GM23338 (cell line): ENCODE measurements at regions not wholly inside any gene's neighbourhood (a gene's known extent, or its start where the extent isn't known, plus 50 kb on each side); places are given as distances from the start of the nearest gene placed in this dataset.

Experiments used
- ATAC-seq: fragments of 200-7000 bp; cut with Tn5 transposase; 3 replicates; pipeline ENCODE4 v1.9.1; 2020
- DNase-seq: peaks from one replicate; pipeline ENCODE4 v3.0.0-alpha.2; 2015; ENCODE audit warnings: low spot score
- H2AFZ ChIP-seq: fragments of 200-600 bp; sonication (generic); 2 replicates; pipeline ENCODE4 v1.8.0; 2016; ENCODE audit warnings: antibody characterized with exemption, mild to moderate bottlenecking, moderate library complexity
- H3F3A ChIP-seq: fragments of 200-600 bp; sonication (generic); replicated peaks from 2 replicates; pipeline ENCODE4 v1.8.0; 2017; ENCODE audit warnings: antibody characterized with exemption, mixed run types, low read depth
- H3K27ac ChIP-seq: fragments of 200-600 bp; sonication (generic); 2 replicates; pipeline ENCODE4 v1.6.1; 2016; ENCODE audit warnings: low read depth
- H3K27me3 ChIP-seq: fragments of 200-600 bp; sonication (generic); 2 replicates; pipeline ENCODE4 v1.8.0; 2016; ENCODE audit warnings: mild to moderate bottlenecking, mixed run types, moderate library complexity; ENCODE audit not compliant: insufficient read depth
- H3K36me3 ChIP-seq: fragments of 200-600 bp; sonication (generic); 2 replicates; pipeline ENCODE4 v1.8.0; 2016; ENCODE audit warnings: mild to moderate bottlenecking; ENCODE audit not compliant: insufficient read depth
- H3K4me1 ChIP-seq: fragments of 200-600 bp; sonication (generic); 2 replicates; pipeline ENCODE4 v1.8.0; 2016; ENCODE audit warnings: mild to moderate bottlenecking, moderate library complexity; ENCODE audit not compliant: insufficient read depth
- H3K4me2 ChIP-seq: fragments of 200-600 bp; sonication (generic); 2 replicates; pipeline ENCODE4 v1.7.1; 2017; ENCODE audit warnings: mixed run types
- H3K4me3 ChIP-seq: fragments of 200-600 bp; sonication (generic); 2 replicates; pipeline ENCODE4 v1.6.1; 2016; ENCODE audit warnings: mixed run types
- H3K79me2 ChIP-seq: fragments of 200-600 bp; sonication (generic); replicated peaks from 2 replicates; pipeline ENCODE4 v1.8.0; 2017; ENCODE audit warnings: mild to moderate bottlenecking; ENCODE audit not compliant: insufficient read depth
- H3K9me2 ChIP-seq: fragments of 200-600 bp; sonication (generic); 2 replicates; pipeline ENCODE4 v1.8.0; 2017; ENCODE audit not compliant: insufficient read depth
- H4K20me1 ChIP-seq: fragments of 200-600 bp; sonication (generic); replicated peaks from 2 replicates; pipeline ENCODE4 v1.8.0; 2017; ENCODE audit warnings: mild to moderate bottlenecking; ENCODE audit not compliant: insufficient read depth
- H3K27ac Mint-ChIP-seq: 2 replicates; pipeline ENCODE4 v1.8.0; 2020; ENCODE audit warnings: inconsistent platforms, mild to moderate bottlenecking, moderate library complexity, mixed read lengths
- H3K27me3 Mint-ChIP-seq: 3 replicates; pipeline ENCODE4 v1.8.0; 2022; ENCODE audit warnings: low read depth, mild to moderate bottlenecking, moderate library complexity, mixed read lengths, inconsistent platforms; ENCODE audit not compliant: insufficient read depth, poor library complexity
- H3K36me3 Mint-ChIP-seq: 3 replicates; pipeline ENCODE4 v1.8.0; 2021; ENCODE audit warnings: low read depth, mild to moderate bottlenecking, inconsistent platforms, moderate library complexity, mixed read lengths
- H3K4me1 Mint-ChIP-seq: 3 replicates; pipeline ENCODE4 v1.8.0; 2020; ENCODE audit warnings: mild to moderate bottlenecking, inconsistent platforms, mixed read lengths
- H3K4me3 Mint-ChIP-seq: 3 replicates; pipeline ENCODE4 v1.8.0; 2021; ENCODE audit warnings: moderate library complexity, mild to moderate bottlenecking, inconsistent platforms, mixed read lengths
- H3K9me3 Mint-ChIP-seq: 3 replicates; pipeline ENCODE4 v1.8.0; 2020; ENCODE audit warnings: moderate library complexity, mild to moderate bottlenecking, inconsistent platforms, mixed read lengths
- CREB1 ChIP-seq: fragments of 250-450 bp; sonication (Bioruptor Pico); IDR thresholded peaks from 2 replicates; pipeline ENCODE4 v1.5.0; 2020; ENCODE audit warnings: low read depth, mild to moderate bottlenecking, moderate library complexity
- ETS1 ChIP-seq: IDR thresholded peaks from 2 replicates; pipeline ENCODE4 v1.6.1; 2016; ENCODE audit warnings: antibody characterized with exemption
- EZH2 ChIP-seq: fragments of 200-600 bp; sonication (generic); IDR thresholded peaks from one replicate; pipeline ENCODE4 v1.8.0; 2017; ENCODE audit warnings: antibody characterized with exemption, mild to moderate bottlenecking, low read depth; ENCODE audit not compliant: unreplicated experiment
- JUNB ChIP-seq: IDR thresholded peaks from one replicate; pipeline ENCODE4 v1.6.1; 2016; ENCODE audit warnings: antibody characterized with exemption; ENCODE audit not compliant: unreplicated experiment
- NANOG ChIP-seq: IDR thresholded peaks from 2 replicates; pipeline ENCODE4 v1.6.1; 2016; ENCODE audit warnings: antibody characterized with exemption, borderline replicate concordance
- STAT1 ChIP-seq: IDR thresholded peaks from one replicate; pipeline ENCODE4 v1.6.1; 2016; ENCODE audit warnings: antibody characterized with exemption; ENCODE audit not compliant: unreplicated experiment
- ZNF114 ChIP-seq: fragments of 250-450 bp; sonication (Bioruptor Pico); IDR thresholded peaks from 2 replicates; pipeline ENCODE4 v1.5.0; 2020; ENCODE audit warnings: mild to moderate bottlenecking, moderate library complexity
- ZNF331 ChIP-seq: fragments of 250-450 bp; sonication (Bioruptor Pico); IDR thresholded peaks from 2 replicates; pipeline ENCODE4 v1.5.0; 2020; ENCODE audit warnings: low read depth, mild to moderate bottlenecking, moderate library complexity
- TF ChIP-seq, protein P1 (sequence below): fragments of 250-450 bp; sonication (Bioruptor Pico); IDR thresholded peaks from 2 replicates; pipeline ENCODE4 v1.5.0; 2020; ENCODE audit warnings: mild to moderate bottlenecking, moderate library complexity

DNA sequence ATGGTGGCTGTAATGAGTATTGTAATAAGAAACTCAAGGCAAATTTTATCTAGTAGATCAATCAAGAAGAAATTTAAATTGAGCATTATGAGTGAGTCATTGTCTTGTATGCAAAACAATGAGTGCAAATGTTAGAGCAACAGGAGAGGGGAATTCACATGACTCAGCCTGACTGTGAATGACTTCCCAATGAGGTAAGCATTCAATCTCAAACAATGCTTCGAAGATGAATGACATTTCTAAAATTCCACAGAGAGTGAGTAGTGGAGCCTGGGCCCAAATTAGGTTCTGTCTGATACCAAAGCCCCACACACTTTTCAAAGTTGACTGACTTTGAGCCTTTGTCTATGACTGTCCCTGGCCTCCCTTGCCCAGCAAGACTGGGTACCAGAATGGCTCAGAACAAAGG lies 738.0 kb downstream of the PTPRU start:
- peak overlapping the region; percentile 32; the same call in 1 of the 3 replicates for H3K4me3 Mint-ChIP-seq
- TF ChIP-seq, protein P1, sequence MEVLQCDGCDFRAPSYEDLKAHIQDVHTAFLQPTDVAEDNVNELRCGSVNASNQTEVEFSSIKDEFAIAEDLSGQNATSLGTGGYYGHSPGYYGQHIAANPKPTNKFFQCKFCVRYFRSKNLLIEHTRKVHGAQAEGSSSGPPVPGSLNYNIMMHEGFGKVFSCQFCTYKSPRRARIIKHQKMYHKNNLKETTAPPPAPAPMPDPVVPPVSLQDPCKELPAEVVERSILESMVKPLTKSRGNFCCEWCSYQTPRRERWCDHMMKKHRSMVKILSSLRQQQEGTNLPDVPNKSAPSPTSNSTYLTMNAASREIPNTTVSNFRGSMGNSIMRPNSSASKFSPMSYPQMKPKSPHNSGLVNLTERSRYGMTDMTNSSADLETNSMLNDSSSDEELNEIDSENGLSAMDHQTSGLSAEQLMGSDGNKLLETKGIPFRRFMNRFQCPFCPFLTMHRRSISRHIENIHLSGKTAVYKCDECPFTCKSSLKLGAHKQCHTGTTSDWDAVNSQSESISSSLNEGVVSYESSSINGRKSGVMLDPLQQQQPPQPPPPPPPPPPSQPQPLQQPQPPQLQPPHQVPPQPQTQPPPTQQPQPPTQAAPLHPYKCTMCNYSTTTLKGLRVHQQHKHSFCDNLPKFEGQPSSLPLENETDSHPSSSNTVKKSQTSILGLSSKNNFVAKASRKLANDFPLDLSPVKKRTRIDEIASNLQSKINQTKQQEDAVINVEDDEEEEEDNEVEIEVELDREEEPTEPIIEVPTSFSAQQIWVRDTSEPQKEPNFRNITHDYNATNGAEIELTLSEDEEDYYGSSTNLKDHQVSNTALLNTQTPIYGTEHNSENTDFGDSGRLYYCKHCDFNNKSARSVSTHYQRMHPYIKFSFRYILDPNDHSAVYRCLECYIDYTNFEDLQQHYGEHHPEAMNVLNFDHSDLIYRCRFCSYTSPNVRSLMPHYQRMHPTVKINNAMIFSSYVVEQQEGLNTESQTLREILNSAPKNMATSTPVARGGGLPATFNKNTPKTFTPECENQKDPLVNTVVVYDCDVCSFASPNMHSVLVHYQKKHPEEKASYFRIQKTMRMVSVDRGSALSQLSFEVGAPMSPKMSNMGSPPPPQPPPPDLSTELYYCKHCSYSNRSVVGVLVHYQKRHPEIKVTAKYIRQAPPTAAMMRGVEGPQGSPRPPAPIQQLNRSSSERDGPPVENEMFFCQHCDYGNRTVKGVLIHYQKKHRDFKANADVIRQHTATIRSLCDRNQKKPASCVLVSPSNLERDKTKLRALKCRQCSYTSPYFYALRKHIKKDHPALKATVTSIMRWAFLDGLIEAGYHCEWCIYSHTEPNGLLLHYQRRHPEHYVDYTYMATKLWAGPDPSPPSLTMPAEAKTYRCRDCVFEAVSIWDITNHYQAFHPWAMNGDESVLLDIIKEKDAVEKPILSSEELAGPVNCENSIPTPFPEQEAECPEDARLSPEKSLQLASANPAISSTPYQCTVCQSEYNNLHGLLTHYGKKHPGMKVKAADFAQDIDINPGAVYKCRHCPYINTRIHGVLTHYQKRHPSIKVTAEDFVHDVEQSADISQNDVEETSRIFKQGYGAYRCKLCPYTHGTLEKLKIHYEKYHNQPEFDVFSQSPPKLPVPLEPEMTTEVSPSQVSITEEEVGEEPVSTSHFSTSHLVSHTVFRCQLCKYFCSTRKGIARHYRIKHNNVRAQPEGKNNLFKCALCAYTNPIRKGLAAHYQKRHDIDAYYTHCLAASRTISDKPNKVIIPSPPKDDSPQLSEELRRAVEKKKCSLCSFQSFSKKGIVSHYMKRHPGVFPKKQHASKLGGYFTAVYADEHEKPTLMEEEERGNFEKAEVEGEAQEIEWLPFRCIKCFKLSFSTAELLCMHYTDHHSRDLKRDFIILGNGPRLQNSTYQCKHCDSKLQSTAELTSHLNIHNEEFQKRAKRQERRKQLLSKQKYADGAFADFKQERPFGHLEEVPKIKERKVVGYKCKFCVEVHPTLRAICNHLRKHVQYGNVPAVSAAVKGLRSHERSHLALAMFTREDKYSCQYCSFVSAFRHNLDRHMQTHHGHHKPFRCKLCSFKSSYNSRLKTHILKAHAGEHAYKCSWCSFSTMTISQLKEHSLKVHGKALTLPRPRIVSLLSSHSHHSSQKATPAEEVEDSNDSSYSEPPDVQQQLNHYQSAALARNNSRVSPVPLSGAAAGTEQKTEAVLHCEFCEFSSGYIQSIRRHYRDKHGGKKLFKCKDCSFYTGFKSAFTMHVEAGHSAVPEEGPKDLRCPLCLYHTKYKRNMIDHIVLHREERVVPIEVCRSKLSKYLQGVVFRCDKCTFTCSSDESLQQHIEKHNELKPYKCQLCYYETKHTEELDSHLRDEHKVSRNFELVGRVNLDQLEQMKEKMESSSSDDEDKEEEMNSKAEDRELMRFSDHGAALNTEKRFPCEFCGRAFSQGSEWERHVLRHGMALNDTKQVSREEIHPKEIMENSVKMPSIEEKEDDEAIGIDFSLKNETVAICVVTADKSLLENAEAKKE (CRISPR knock-in tag), result peak; percentile 65; the same call in 1 of the 2 replicates
- TF ChIP-seq EZH2, result no peak
- TF ChIP-seq NANOG, result peak; percentile 37; the same call in 1 of the 2 replicates
- TF ChIP-seq ZNF331, result no peak
- no peak for TF ChIP-seq STAT1
- no peak for TF ChIP-seq CREB1 (CRISPR knock-in tag)
- TF ChIP-seq ZNF114, result no peak
- TF ChIP-seq JUNB, result no peak
- TF ChIP-seq ETS1, result no peak
- Histone ChIP-seq H3K4me2 (0 out of 2 replicates have a peak overlapping the region, but pooled peaks have one; percentile 9), H4K20me1 (no peaks in the 10 kb centered on the region), H3K27me3 (no peaks in the 10 kb centered on the region), H3K36me3 (no peaks in the 10 kb centered on the region), H3K79me2 (no peaks in the 10 kb centered on the region), H3F3A (no peaks in the 10 kb centered on the region), H3K9me2 (0 out of 2 replicates have a peak, but pooled peaks cover 8% of the 10 kb centered on the region), H3K4me1 (peaks cover 25% of the 10 kb centered on the region), H3K27ac (peak overlapping the region; percentile 90), H3K4me3 (no peak overlapping the region), H2AFZ (no peak overlapping the region)
- H3K4me1 Mint-ChIP-seq, result peaks cover 45% of the 10 kb centered on the region
- peak overlapping the region; percentile 98 for H3K27ac Mint-ChIP-seq
- H3K9me3 Mint-ChIP-seq, result peaks cover 11% of the 10 kb centered on the region
- peaks cover 5% of the 10 kb centered on the region for H3K36me3 Mint-ChIP-seq
- H3K27me3 Mint-ChIP-seq, result peaks cover 6% of the 10 kb centered on the region
- DNase-seq (peak; percentile 91), ATAC-seq (peak; percentile 84)
